Neutrophil (primary cell): ENCODE measurements at regions not wholly inside any gene's neighbourhood (a gene's known extent, or its start where the extent isn't known, plus 50 kb on each side); places are given as distances from the start of the nearest gene placed in this dataset.

Source experiments
- H3K27ac ChIP-seq: fragments of 200-600 bp; sonication (generic); 2 replicates; pipeline ENCODE4 v1.5.1; 2016; ENCODE audit warnings: mild to moderate bottlenecking, moderate library complexity
- H3K27me3 ChIP-seq: fragments of 200-600 bp; sonication (generic); 2 replicates; pipeline ENCODE4 v1.6.0; 2016; ENCODE audit warnings: mild to moderate bottlenecking
- H3K36me3 ChIP-seq: fragments of 200-600 bp; sonication (generic); 2 replicates; pipeline ENCODE4 v1.5.1; 2017
- H3K4me1 ChIP-seq, 2 experiments: fragments of 200-600 bp in 1 of 2; sonication (generic) in 1 of 2; 1 replicate in 1 of 2; 2 replicates in 1 of 2; pipeline versions ENCODE4 v1.5.1 to v1.6.1; 2013 to 2016; ENCODE audit warnings: low read depth in 1 of 2, low read length in 1 of 2, mild to moderate bottlenecking in 1 of 2, moderate library complexity in 1 of 2; ENCODE audit not compliant: control insufficient read depth in 1 of 2, insufficient read depth in 1 of 2
- H3K4me3 ChIP-seq, 2 experiments: fragments of 200-600 bp in 1 of 2; sonication (generic) in 1 of 2; 1 replicate in 1 of 2; 2 replicates in 1 of 2; pipeline ENCODE4 v1.5.1; 2013 to 2016; ENCODE audit warnings: low read depth in 1 of 2, low read length in 1 of 2, mild to moderate bottlenecking in 1 of 2, moderate library complexity in 1 of 2
- H3K9me3 ChIP-seq: fragments of 200-600 bp; sonication (generic); 2 replicates; pipeline ENCODE4 v1.5.1; 2016
- TF ChIP-seq, protein P1 (sequence below): fragments of 200-600 bp; sonication (generic); IDR thresholded peaks from 2 replicates; pipeline ENCODE4 v1.5.1; 2016; ENCODE audit warnings: antibody characterized with exemption

DNA sequence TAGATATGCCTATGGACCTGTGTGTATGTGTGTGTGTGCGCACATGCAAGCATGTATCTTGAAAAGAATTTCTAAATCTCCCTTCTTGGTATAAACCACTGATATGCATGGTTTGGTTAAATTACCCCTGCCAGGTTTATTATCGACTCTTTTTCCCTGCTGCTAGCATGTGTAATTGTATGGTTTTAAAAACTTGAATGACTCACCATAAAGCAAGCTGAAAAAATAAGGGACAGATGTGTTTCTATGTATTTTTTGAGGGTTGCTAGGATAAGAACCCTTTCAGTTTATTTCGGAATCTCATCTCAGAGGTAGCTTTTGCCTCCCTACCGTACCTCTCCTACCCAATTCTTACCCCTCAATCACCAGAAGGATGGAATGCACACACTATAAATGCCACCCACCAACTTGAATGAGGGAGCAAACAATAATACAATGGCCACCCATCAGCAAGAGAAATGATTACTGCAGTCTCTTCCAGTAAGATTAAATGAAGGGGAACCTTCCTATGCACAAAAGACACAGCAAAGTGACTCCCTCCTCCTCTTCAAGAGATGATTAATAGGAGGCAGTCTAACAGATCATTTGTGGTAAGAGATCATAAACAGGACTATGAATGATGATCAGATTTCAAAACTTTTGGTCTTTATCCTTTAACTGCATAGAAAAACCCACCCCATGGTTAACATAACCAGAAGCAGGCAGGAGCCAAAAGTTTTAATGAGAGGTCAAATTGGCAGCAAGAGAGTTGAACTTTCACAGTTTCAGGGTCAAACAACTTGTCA, 357.2 kb downstream of the SATB2 start:
- no peak overlapping the region for H3K27ac ChIP-seq
- H3K4me3 ChIP-seq = no peak overlapping the region
- H3K9me3 ChIP-seq = no peaks in the 10 kb centered on the region
- no peaks in the 10 kb centered on the region for H3K27me3 ChIP-seq
- no peaks in the 10 kb centered on the region for H3K4me1 ChIP-seq
- TF ChIP-seq, protein P1, sequence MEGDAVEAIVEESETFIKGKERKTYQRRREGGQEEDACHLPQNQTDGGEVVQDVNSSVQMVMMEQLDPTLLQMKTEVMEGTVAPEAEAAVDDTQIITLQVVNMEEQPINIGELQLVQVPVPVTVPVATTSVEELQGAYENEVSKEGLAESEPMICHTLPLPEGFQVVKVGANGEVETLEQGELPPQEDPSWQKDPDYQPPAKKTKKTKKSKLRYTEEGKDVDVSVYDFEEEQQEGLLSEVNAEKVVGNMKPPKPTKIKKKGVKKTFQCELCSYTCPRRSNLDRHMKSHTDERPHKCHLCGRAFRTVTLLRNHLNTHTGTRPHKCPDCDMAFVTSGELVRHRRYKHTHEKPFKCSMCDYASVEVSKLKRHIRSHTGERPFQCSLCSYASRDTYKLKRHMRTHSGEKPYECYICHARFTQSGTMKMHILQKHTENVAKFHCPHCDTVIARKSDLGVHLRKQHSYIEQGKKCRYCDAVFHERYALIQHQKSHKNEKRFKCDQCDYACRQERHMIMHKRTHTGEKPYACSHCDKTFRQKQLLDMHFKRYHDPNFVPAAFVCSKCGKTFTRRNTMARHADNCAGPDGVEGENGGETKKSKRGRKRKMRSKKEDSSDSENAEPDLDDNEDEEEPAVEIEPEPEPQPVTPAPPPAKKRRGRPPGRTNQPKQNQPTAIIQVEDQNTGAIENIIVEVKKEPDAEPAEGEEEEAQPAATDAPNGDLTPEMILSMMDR = no peak
- H3K36me3 ChIP-seq = no peaks in the 10 kb centered on the region

DNA sequence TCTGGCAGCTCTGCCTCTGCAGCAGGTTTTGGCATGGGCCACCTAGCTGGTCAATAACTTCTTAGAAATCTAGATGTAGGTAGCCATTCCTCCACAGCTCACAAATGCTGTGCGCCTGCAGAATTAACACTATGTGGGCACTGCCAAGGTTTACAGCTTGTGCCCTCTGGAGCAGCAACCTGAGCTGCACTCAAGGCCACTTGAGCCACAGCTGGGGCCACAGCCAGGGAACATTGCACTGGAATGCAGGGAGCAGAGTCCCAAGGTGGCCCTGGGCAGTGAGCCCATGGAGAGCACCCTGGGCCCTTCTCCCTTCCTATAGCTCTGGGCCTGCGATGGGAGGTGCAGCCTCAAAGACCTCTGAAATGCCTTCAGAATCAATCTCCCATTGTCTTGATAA, 365.3 kb downstream of the SATB2 start:
- TF ChIP-seq, protein P1 = no peak
- no peaks in the 10 kb centered on the region for H3K36me3 ChIP-seq
- no peaks in the 10 kb centered on the region for H3K27me3 ChIP-seq

DNA sequence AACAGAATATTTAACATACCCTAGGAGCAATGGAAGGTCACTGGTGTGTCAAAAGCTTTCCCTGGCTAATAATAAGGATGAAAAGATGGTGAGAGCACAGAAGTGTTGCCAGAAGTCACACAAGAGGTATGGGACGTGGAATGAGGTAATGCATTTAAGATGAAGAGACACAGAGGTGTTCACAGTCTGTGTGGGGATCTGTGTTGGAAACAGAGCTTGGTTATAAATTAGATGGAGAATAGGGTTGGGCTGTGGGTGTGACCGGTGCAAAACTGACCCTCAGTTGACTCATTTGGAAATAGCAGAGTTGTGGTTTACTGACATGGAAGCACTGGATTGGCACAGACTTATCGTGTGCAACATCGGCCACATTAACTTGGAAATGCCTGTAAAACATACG, 372.5 kb downstream of the SATB2 start:
- H3K4me3 ChIP-seq = no peak overlapping the region
- H3K4me1 ChIP-seq = no peaks in the 10 kb centered on the region
- no peaks in the 10 kb centered on the region for H3K36me3 ChIP-seq
- no peaks in the 10 kb centered on the region for H3K9me3 ChIP-seq
- H3K27me3 ChIP-seq = no peaks in the 10 kb centered on the region
- H3K27ac ChIP-seq = no peak overlapping the region
- TF ChIP-seq, protein P1 = no peak

More for the DNA sequence above, 365.3 kb downstream of the SATB2 start:
- no peaks in the 10 kb centered on the region for H3K4me1 ChIP-seq
- no peaks in the 10 kb centered on the region for H3K9me3 ChIP-seq
- no peak overlapping the region for H3K4me3 ChIP-seq
- H3K27ac ChIP-seq = no peak overlapping the region

DNA sequence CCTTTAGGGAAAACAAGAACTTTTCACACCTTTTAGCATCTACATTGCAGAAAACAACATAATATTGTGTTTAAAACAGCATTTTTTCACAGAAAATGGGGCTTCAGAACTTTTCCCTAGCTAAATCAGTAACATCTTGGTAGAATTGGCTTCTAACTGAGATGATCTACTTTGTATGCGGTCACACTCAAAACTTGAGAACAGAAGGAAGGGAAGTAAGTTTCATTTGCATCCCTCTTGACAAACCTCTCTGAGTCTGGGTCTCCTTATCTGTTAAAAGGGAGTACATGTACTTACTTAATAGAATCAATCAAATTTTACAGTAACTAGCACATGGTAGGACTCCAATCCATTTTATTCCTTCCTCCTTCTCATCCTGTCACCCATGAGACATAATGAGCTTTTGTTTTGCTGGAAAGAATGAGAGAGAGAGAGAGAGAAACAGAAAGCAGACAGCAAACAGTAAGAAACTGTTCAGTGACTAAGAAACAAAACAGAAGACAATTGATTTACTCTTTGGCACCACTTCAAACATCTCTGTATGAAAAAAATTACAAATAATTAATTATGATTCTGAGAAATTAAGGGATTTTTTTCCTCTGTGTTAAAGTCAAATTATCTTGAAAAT, 387.3 kb downstream of the SATB2 start:
- Histone ChIP-seq H3K27me3 (no peaks in the 10 kb centered on the region), H3K9me3 (no peaks in the 10 kb centered on the region), H3K4me1 (no peaks in the 10 kb centered on the region), H3K27ac (no peak overlapping the region), H3K4me3 (no peak overlapping the region), H3K36me3 (no peaks in the 10 kb centered on the region)
- TF ChIP-seq, protein P1 = no peak

DNA sequence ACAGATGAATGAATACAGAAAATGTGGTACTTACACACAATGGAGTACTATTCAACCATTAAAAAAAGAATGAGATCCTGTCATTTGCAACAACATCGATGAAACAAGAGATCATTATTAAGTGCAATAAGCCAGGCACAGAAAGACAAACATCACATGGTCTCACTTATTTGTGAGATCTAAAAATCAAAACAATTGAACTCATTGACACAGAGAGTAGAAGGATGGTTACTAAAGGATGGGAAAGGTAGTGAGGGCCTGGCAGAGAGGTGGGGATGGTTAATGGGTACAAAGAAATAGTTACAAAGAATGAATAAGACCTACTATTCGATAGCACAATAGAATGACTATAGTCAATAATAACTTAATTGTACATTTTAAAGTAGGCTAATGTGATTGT, 393.5 kb downstream of the SATB2 start:
- Histone ChIP-seq H3K9me3 (no peaks in the 10 kb centered on the region), H3K27ac (no peak overlapping the region), H3K36me3 (no peaks in the 10 kb centered on the region), H3K4me3 (no peak overlapping the region), H3K27me3 (no peaks in the 10 kb centered on the region), H3K4me1 (no peaks in the 10 kb centered on the region)
- TF ChIP-seq, protein P1 = no peak
